MM.1S (cell line): ENCODE measurements at regions not wholly inside any gene's neighbourhood (a gene's known extent, or its start where the extent isn't known, plus 50 kb on each side); places are given as distances from the start of the nearest gene placed in this dataset.

Experiments used
- CTCF ChIP-seq: fragments of 300-600 bp; sonication (generic); IDR thresholded peaks from 2 replicates; pipeline ENCODE4 v1.5.1; 2016; ENCODE audit warnings: antibody characterized with exemption, low read length, mixed read lengths
- EZH2 ChIP-seq: fragments of 300-600 bp; sonication (generic); optimal IDR thresholded peaks from 2 replicates; pipeline ENCODE3; 2017; ENCODE audit warnings: low read depth, mild to moderate bottlenecking, antibody characterized with exemption, low read length, mixed read lengths
- EZH2phosphoT487 ChIP-seq: fragments of 300-600 bp; sonication (generic); IDR thresholded peaks from 2 replicates; pipeline ENCODE4 v1.6.1; 2018; ENCODE audit warnings: antibody characterized with exemption, low read length

DNA sequence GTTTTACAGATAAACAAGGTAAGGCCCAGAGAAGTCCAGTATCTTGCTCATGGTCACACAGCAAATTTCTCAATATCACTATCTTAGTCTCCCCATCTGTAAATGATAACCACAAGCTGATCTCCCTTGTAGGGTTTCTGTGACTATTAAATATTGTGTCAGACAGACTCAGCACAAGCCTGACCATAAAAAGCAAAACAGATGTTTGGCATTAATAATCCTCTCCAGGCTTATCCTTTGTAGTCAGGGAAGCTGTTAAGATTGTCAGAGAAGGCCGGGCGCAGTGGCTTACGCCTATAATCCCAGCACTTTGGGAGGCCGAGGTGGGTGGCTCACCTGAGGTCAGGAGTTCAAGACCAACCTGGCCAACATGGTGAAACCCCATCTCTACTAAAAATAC, 173.2 kb upstream of the PRICKLE2 start:
- TF ChIP-seq CTCF (no peak), EZH2 (no peak), EZH2phosphoT487 (no peak)
